Activated T-helper 17 cell treated with anti-CD3 and anti-CD28 coated beads, Interleukin-2, amount 50 U/mL, for 72 hours (primary cell): ENCODE measurements at regions not wholly inside any gene's neighbourhood (a gene's known extent, or its start where the extent isn't known, plus 50 kb on each side); places are given as distances from the start of the nearest gene placed in this dataset.
"Not testable (repeated sequence)": the region's sequence is repeated elsewhere in the genome, so short reads cannot be mapped to it uniquely, and the experiment has no call there.

Source experiments
- ATAC-seq: fragments of 150-1000 bp; cut with Tn5 transposase; replicated peaks from 2 replicates; pipeline ENCODE4 v1.10.0; 2021; ENCODE audit warnings: mild to moderate bottlenecking, moderate library complexity
- H3K27ac Mint-ChIP-seq: one replicate; pipeline ENCODE4 v1.8.0; 2022; ENCODE audit warnings: mixed read lengths
- H3K27me3 Mint-ChIP-seq: one replicate; pipeline ENCODE4 v1.8.0; 2022; ENCODE audit warnings: mixed read lengths
- H3K36me3 Mint-ChIP-seq: one replicate; pipeline ENCODE4 v1.8.0; 2022; ENCODE audit warnings: low read depth, mild to moderate bottlenecking, mixed read lengths
- H3K4me1 Mint-ChIP-seq: one replicate; pipeline ENCODE4 v1.8.0; 2022; ENCODE audit warnings: mixed read lengths
- H3K4me3 Mint-ChIP-seq: one replicate; pipeline ENCODE4 v1.8.0; 2022; ENCODE audit warnings: mild to moderate bottlenecking, mixed read lengths
- H3K9me3 Mint-ChIP-seq: one replicate; pipeline ENCODE4 v1.8.0; 2022; ENCODE audit warnings: mixed read lengths

- H3K27me3 Mint-ChIP-seq: peaks cover 9% of the 10 kb centered on the region
- no peaks in the 10 kb centered on the region for H3K36me3 Mint-ChIP-seq
- no peak overlapping the region for H3K27ac Mint-ChIP-seq
- no peaks in the 10 kb centered on the region for H3K4me1 Mint-ChIP-seq
- H3K9me3 Mint-ChIP-seq: no peaks in the 10 kb centered on the region
- no peak overlapping the region for H3K4me3 Mint-ChIP-seq
- no peak for ATAC-seq
These were observed 132.5 kb downstream of the NOC3L start for GRCh38 chr10:94230134-94230785.

DNA sequence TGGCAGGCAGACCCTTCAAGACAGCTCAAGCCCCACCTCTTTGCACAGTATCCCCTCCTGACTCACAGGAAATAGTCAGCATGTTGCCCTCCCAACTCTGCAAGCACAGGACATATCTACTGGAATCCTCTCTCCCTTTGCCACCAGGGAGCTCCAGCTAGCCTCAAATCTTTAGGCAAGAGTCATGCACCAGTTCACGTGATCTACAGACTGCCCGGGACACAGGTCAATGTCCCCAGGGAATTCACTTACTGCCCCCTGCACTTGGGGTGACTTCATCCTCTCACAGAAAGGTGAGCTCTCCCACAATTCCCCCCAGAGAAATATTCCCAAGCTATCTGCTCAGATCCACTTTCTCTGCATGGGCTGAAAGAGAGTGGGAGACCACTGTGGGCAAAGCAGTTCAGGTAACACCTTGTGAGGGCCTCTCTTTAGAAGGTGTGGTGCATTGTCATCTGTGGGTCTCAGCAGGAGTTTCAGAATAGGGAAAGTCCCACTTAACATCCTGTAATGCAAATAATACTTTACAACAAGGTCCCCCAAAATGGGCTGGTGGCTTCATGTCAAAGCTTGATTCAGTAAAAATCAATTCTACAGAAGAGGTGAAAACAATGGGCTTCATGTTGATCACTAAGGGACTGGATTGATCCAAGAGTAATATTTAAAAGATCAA is 129.9 kb downstream of the NOC3L start:
- Mint-ChIP-seq H3K9me3 (no peaks in the 10 kb centered on the region), H3K36me3 (no peaks in the 10 kb centered on the region), H3K4me3 (no peak overlapping the region), H3K27me3 (peaks cover 14% of the 10 kb centered on the region), H3K4me1 (no peaks in the 10 kb centered on the region), H3K27ac (no peak overlapping the region)
- no peak for ATAC-seq

DNA sequence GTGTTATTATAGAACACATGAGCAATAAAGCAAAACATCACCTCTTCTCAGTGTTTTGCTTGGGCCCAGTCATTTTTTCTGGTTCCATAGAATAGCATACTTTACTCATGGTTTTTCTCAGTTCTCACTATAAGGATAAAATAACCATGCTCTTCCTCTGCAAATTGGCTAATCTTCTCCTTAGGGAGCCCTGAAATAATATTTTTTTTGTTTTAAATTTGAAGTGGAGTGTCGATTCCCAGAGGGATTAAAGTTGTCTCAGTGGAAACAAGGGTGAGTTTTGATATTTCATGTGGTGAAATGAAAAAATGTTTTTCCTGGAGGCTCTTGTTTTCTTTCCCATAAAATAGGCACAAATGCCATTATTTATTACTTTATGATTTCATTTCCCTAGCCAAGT is 127.3 kb downstream of the NOC3L start:
- no peaks in the 10 kb centered on the region for H3K36me3 Mint-ChIP-seq
- H3K9me3 Mint-ChIP-seq: no peaks in the 10 kb centered on the region
- no peaks in the 10 kb centered on the region for H3K4me1 Mint-ChIP-seq
- no peak for ATAC-seq
- H3K27ac Mint-ChIP-seq: no peak overlapping the region
- peaks cover 28% of the 10 kb centered on the region for H3K27me3 Mint-ChIP-seq
- no peak overlapping the region for H3K4me3 Mint-ChIP-seq

DNA sequence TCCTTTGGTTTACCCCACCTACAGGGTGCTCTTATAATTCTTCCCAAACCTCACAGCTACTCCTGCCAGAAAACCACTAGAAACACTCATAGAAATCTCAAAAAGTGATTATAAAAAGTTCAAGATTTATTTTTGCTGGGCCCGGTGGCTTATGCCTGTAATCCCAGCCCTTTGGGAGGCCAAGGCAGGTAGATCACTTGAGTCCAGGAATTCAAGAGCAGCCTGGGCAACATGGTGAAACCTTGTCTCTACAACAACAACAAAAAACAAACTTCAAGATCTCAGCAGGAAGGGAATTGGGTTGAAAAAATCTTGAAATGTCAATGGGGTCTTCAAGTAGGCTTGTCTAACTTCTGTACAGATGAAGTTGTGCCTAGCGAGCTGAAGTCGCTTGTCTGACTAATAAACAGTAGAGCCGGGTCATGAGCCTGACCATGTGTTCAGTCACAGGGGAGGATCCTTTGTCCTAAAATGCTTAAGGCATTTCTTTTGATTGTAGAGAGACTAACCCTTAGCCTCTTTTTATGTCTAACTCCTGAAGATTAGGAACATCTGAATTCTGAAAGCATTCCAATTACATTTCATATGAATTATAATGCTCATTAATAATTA is 124.6 kb downstream of the NOC3L start:
- Mint-ChIP-seq H3K27ac (no peak overlapping the region), H3K4me3 (no peak overlapping the region), H3K4me1 (no peaks in the 10 kb centered on the region), H3K36me3 (no peaks in the 10 kb centered on the region), H3K27me3 (peaks cover 27% of the 10 kb centered on the region), H3K9me3 (no peaks in the 10 kb centered on the region)
- no peak for ATAC-seq

DNA sequence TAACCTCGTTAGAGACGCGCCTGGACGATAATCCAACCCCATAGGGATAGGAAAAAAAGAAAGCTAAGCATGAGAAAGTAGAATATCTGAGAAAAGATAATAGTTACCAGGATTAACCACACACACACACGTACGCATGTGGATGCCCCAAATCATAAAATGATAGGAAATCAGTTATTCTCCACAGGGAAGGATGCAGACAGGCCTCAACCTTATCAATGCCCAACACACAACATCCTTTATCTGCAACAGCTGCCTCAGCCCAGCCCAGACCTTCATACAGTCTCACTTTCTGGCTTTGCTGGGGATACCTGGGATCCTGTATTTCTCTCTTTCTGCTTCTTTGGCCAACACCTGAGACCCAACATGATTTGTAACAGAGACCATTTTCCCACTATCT is 123.0 kb downstream of the NOC3L start:
- peaks cover 22% of the 10 kb centered on the region for H3K27me3 Mint-ChIP-seq
- no peak for ATAC-seq
- no peaks in the 10 kb centered on the region for H3K36me3 Mint-ChIP-seq
- no peaks in the 10 kb centered on the region for H3K9me3 Mint-ChIP-seq
- H3K4me3 Mint-ChIP-seq: no peak overlapping the region
- H3K27ac Mint-ChIP-seq: no peak overlapping the region
- no peaks in the 10 kb centered on the region for H3K4me1 Mint-ChIP-seq

GRCh38 chr10:94240491-94240890 is 122.2 kb downstream of the NOC3L start:
- no peaks in the 10 kb centered on the region for H3K36me3 Mint-ChIP-seq
- no peak for ATAC-seq
- H3K27me3 Mint-ChIP-seq: peaks cover 22% of the 10 kb centered on the region
- H3K4me3 Mint-ChIP-seq: no peak overlapping the region
- H3K27ac Mint-ChIP-seq: no peak overlapping the region
- H3K9me3 Mint-ChIP-seq: no peaks in the 10 kb centered on the region
- H3K4me1 Mint-ChIP-seq: no peaks in the 10 kb centered on the region

GRCh38 chr10:94240901-94241300 is 121.8 kb downstream of the NOC3L start:
- Mint-ChIP-seq H3K27me3 (peaks cover 22% of the 10 kb centered on the region), H3K4me1 (no peaks in the 10 kb centered on the region), H3K9me3 (no peaks in the 10 kb centered on the region), H3K27ac (no peak overlapping the region), H3K36me3 (no peaks in the 10 kb centered on the region), H3K4me3 (no peak overlapping the region)
- ATAC-seq: no peak

GRCh38 chr10:94251098-94251497 is 111.6 kb downstream of the NOC3L start:
- Mint-ChIP-seq H3K27me3 (peaks cover 24% of the 10 kb centered on the region), H3K4me1 (no peaks in the 10 kb centered on the region), H3K4me3 (no peak overlapping the region), H3K27ac (no peak overlapping the region), H3K9me3 (no peaks in the 10 kb centered on the region), H3K36me3 (no peaks in the 10 kb centered on the region)
- no peak for ATAC-seq

GRCh38 chr10:94251568-94251967 is 111.2 kb downstream of the NOC3L start:
- no peaks in the 10 kb centered on the region for H3K4me1 Mint-ChIP-seq
- no peak overlapping the region for H3K4me3 Mint-ChIP-seq
- H3K9me3 Mint-ChIP-seq: no peaks in the 10 kb centered on the region
- H3K27ac Mint-ChIP-seq: no peak overlapping the region
- H3K27me3 Mint-ChIP-seq: peaks cover 24% of the 10 kb centered on the region
- H3K36me3 Mint-ChIP-seq: no peaks in the 10 kb centered on the region
- ATAC-seq: no peak

DNA sequence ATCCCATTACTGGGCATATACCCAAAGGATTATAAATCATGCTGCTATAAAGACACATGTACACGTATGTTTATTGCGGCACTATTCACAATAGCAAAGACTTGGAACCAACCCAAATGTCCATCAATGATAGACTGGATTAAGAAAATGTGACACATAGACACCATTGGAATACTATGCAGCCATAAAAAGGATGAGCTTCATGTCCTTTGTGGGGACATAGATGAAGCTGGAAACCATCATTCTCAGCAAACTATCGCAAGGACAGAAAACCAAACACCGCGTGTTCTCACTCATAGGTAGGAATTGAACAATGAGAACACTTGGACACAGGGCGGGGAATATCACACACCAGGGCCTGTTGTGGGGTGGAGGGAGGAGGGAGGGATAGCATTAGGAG is 105.3 kb downstream of the NOC3L start:
- H3K4me3 Mint-ChIP-seq, H3K36me3 Mint-ChIP-seq, ATAC-seq, H3K27ac Mint-ChIP-seq, H3K4me1 Mint-ChIP-seq, H3K9me3 Mint-ChIP-seq: not testable (repeated sequence)
- peaks cover 17% of the 10 kb centered on the region for H3K27me3 Mint-ChIP-seq

DNA sequence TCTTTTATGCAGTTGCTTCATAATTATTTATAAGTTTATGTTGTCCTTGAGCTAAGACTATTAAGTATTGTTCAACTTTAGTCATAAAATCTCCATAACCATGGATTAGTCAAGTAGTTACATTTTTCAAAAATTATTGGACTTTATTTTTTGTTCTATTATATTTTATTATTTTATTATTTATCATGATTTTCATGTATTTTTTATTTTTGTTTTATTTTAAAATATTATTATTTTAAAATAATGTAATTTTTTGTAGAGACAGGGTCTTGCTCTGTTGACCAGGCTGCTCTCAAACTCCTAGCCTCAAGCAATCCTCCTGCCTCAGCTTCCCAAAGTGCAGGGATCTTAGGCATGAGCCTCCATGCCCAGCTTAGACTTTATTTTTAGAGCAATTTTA is 102.3 kb downstream of the NOC3L start:
- Mint-ChIP-seq H3K27me3 (peaks cover 10% of the 10 kb centered on the region), H3K4me3 (no peak overlapping the region), H3K36me3 (no peaks in the 10 kb centered on the region), H3K9me3 (no peaks in the 10 kb centered on the region), H3K4me1 (no peaks in the 10 kb centered on the region), H3K27ac (no peak overlapping the region)
- ATAC-seq: no peak

DNA sequence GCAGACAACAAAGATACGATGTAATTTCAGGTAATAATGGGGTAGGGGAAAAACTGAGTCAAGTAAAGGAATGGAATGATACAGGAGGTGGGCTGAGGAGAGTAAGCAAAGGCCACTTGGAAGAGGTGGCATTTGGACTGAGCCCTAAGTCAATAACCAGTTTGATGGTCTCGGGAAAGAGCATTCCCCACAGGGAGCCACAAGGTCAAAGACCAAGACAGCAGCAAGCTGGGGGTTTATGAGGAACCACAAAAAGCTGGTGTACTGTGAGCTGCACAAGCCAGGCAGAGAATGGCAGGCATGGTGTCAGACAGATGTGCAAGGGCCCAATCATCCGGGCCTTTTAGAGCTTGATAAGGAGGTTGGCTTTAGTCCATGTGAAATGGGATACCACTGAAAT is 98.7 kb downstream of the NOC3L start:
- no peak overlapping the region for H3K4me3 Mint-ChIP-seq
- no peaks in the 10 kb centered on the region for H3K4me1 Mint-ChIP-seq
- ATAC-seq: no peak
- no peak overlapping the region for H3K27ac Mint-ChIP-seq
- H3K36me3 Mint-ChIP-seq: no peaks in the 10 kb centered on the region
- peaks cover 10% of the 10 kb centered on the region for H3K27me3 Mint-ChIP-seq
- no peaks in the 10 kb centered on the region for H3K9me3 Mint-ChIP-seq

- Mint-ChIP-seq H3K27me3 (peaks cover 13% of the 10 kb centered on the region), H3K4me3 (no peak overlapping the region), H3K9me3 (no peaks in the 10 kb centered on the region), H3K36me3 (no peaks in the 10 kb centered on the region), H3K4me1 (no peaks in the 10 kb centered on the region), H3K27ac (no peak overlapping the region)
- no peak for ATAC-seq
These were observed 96.6 kb downstream of the NOC3L start for GRCh38 chr10:94266091-94266490.

DNA sequence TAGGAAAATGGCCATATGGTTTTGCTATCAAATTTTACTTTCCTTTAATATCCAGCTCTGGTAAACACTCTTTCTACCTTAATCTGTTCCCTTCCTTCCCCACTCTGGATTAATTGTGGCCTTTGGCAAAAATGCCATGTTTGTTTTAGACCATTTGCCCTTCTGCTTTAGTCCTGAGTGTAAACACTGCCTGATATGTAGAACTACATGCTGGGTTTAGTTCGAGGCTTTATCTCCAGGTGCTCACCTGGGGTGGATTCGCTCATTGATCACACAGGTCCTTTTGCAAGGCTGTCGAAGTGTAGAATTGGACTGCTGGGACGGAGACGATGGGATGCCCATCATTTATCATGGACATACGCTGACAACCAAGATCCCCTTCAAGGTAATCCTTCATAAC is 94.1 kb downstream of the NOC3L start:
- no peaks in the 10 kb centered on the region for H3K36me3 Mint-ChIP-seq
- H3K4me1 Mint-ChIP-seq: no peaks in the 10 kb centered on the region
- no peak for ATAC-seq
- no peak overlapping the region for H3K4me3 Mint-ChIP-seq
- H3K27me3 Mint-ChIP-seq: peaks cover 9% of the 10 kb centered on the region
- no peak overlapping the region for H3K27ac Mint-ChIP-seq
- H3K9me3 Mint-ChIP-seq: peaks cover 4% of the 10 kb centered on the region

GRCh38 chr10:94274142-94274787 is 88.5 kb downstream of the NOC3L start:
- H3K4me3 Mint-ChIP-seq: no peak overlapping the region
- no peak overlapping the region for H3K27ac Mint-ChIP-seq
- ATAC-seq: no peak
- H3K36me3 Mint-ChIP-seq: no peaks in the 10 kb centered on the region
- peaks cover 9% of the 10 kb centered on the region for H3K27me3 Mint-ChIP-seq
- peaks cover 4% of the 10 kb centered on the region for H3K9me3 Mint-ChIP-seq
- no peaks in the 10 kb centered on the region for H3K4me1 Mint-ChIP-seq
